Adrenal gland (tissue), 9 donors: ENCODE measurements at regions not wholly inside any gene's neighbourhood (a gene's known extent, or its start where the extent isn't known, plus 50 kb on each side); places are given as distances from the start of the nearest gene placed in this dataset.
A peak's percentile ranks its signal among the peaks of the same experiment; 100 is the strongest.

Source experiments
- DNase-seq, 7 donors: peaks; one replicate each; pipeline ENCODE4 v3.0.0-alpha.2; 2019 to 2020
- H3K27ac ChIP-seq, 5 donors: fragments of 200-600 bp; sonication (generic) in 4 of 5; 1 replicate in 3 of 5; 2 replicates in 2 of 5; pipeline versions ENCODE4 v1.5.1 to v1.8.0; 2016 to 2020; ENCODE audit warnings: mild to moderate bottlenecking in 1 of 5
- H3K27me3 ChIP-seq: fragments of 200-600 bp; 2 replicates; pipeline ENCODE4 v1.8.0; 2021
- H3K36me3 ChIP-seq, 2 donors: fragments of 200-600 bp; replicated peaks in 1 of 2; 1 replicate in 1 of 2; 2 replicates in 1 of 2; pipeline versions ENCODE4 v1.5.1 to v1.8.0; 2018 to 2022
- H3K4me1 ChIP-seq, 2 donors: fragments of 200-600 bp; replicated peaks in 1 of 2; 1 replicate in 1 of 2; 2 replicates in 1 of 2; pipeline versions ENCODE4 v1.5.1 to v1.8.0; 2018 to 2021
- H3K4me3 ChIP-seq, 4 donors: fragments of 200-600 bp; sonication (generic) in 3 of 4; one replicate each; pipeline ENCODE4 v1.5.1; 2016 to 2018
- H3K9me3 ChIP-seq, 3 donors: fragments of 200-600 bp; sonication (generic) in 1 of 3; replicated peaks in 1 of 3; 1 replicate in 2 of 3; 2 replicates in 1 of 3; pipeline versions ENCODE4 v1.5.1 to v1.8.0; 2016 to 2021
- POLR2A ChIP-seq, 2 donors: fragments of 450-650 bp; IDR thresholded peaks; one replicate each; pipeline ENCODE4 v1.6.1; 2017; ENCODE audit warnings: antibody characterized with exemption in 2 of 2, mild to moderate bottlenecking in 2 of 2, moderate library complexity in 1 of 2
- WGBS, 4 donors: extraction: QIAGEN DNeasy Blood & Tissue Kit in 2 of 4; methylation state at CpG; one replicate each; pipeline versions ENCODE4 v1.1.5 to v1.1.7; 2013 to 2017; 5-methylcytosine and 5-hydroxymethylcytosine counted together
- intact Hi-C, 2 donors: fragments of 100-400 bp; cut with DNase I; formaldehyde crosslinking; loops; one replicate each; pipeline versions ENCODE4 v1.14.1 to v1.15.0; 2022 to 2023
- TF ChIP-seq, protein P1 (sequence below), 6 experiments: fragments of 450-650 bp in 4 of 6; fragments of 200-600 bp in 2 of 6; sonication (generic) in 1 of 6; IDR thresholded peaks; 1 replicate in 5 of 6; 2 replicates in 1 of 6; pipeline versions ENCODE4 v1.5.1 to v1.8.0; 2016 to 2021; ENCODE audit warnings: antibody characterized with exemption in 6 of 6, mild to moderate bottlenecking in 2 of 6, moderate library complexity in 1 of 6
- donor health status: healthy with polysubstance abuse.
- donor health status: Bipolar disorder and iron deficiency.
- donor health status: DM: yes; HTN: yes; CAD: no.
- donor health status: DM: no; HTN: no; CAD: no.
- donor health status: DM: no; HTN: no; CAD: no.

DNA sequence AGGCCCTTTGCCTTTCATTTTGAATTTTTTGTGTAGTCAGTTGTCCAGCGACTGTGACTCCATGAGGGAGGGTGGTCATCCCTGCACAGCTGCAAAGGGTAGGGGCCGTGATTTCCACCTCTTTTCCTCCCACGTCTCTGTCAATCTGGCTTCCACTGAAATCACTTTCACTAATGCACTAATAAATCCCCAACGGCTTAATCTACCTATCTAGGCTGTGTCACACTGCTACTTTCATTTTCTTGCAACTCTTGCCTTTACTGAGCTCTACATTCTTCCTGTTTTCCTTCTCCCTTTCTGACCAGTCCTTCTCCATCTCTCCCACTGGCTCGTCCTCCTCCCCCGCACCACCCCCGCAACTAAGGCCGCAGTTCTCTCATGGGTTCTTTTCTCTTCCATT lies 212.3 kb upstream of the FOXN3 start:
- intact Hi-C loops, result no loop called here
- no peak for DNase-seq
- H3K27me3 ChIP-seq, result no peaks in the 10 kb centered on the region
- no peaks in the 10 kb centered on the region for H3K36me3 ChIP-seq
- no peak for TF ChIP-seq POLR2A (IDR thresholded peaks at IDR 0.05)
- TF ChIP-seq, protein P1, sequence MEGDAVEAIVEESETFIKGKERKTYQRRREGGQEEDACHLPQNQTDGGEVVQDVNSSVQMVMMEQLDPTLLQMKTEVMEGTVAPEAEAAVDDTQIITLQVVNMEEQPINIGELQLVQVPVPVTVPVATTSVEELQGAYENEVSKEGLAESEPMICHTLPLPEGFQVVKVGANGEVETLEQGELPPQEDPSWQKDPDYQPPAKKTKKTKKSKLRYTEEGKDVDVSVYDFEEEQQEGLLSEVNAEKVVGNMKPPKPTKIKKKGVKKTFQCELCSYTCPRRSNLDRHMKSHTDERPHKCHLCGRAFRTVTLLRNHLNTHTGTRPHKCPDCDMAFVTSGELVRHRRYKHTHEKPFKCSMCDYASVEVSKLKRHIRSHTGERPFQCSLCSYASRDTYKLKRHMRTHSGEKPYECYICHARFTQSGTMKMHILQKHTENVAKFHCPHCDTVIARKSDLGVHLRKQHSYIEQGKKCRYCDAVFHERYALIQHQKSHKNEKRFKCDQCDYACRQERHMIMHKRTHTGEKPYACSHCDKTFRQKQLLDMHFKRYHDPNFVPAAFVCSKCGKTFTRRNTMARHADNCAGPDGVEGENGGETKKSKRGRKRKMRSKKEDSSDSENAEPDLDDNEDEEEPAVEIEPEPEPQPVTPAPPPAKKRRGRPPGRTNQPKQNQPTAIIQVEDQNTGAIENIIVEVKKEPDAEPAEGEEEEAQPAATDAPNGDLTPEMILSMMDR (IDR thresholded peaks at IDR 0.05), result no peak
- H3K9me3 ChIP-seq, result no peaks in the 10 kb centered on the region
- WGBS, 4 donors, result 75 to 87% (median 83%) methylated on average over 8 of the region's 8 CpGs
- peaks cover 0 to 10% of the 10 kb centered on the region in 2 donors for H3K4me1 ChIP-seq
- no peak overlapping the region for H3K27ac ChIP-seq
- no peak overlapping the region for H3K4me3 ChIP-seq

DNA sequence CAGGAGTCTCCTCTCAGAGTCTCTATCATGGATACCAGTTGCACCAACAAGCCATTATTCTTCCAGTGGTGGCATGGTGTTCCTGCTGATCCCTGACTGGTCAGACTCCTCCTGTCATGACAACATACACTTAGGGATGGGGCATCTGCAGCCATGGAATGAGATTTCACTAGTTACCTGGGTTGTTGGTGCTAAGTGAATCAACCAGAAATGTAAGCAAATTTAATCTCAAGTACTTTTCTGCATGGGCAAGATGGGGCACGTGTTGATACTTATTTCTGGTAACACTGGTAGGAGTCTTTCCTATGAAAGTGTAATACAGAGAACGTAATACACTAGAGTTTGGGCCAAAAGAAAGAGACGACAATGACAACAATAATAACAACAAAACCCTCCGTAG lies 211.5 kb upstream of the FOXN3 start:
- intact Hi-C loops, result no loop called here
- 87 to 93% (median 90%) methylated on average over 4 of the region's 4 CpGs for WGBS, 4 donors
- H3K36me3 ChIP-seq, result no peaks in the 10 kb centered on the region
- no peaks in the 10 kb centered on the region for H3K27me3 ChIP-seq
- no peak overlapping the region for H3K4me3 ChIP-seq
- no peak for TF ChIP-seq POLR2A (IDR thresholded peaks at IDR 0.05)
- TF ChIP-seq, protein P1 (IDR thresholded peaks at IDR 0.05), result no peak
- no peak overlapping the region for H3K27ac ChIP-seq
- no peaks in the 10 kb centered on the region for H3K9me3 ChIP-seq
- DNase-seq, result no peak
- peaks cover 0 to 10% of the 10 kb centered on the region in 2 donors for H3K4me1 ChIP-seq

DNA sequence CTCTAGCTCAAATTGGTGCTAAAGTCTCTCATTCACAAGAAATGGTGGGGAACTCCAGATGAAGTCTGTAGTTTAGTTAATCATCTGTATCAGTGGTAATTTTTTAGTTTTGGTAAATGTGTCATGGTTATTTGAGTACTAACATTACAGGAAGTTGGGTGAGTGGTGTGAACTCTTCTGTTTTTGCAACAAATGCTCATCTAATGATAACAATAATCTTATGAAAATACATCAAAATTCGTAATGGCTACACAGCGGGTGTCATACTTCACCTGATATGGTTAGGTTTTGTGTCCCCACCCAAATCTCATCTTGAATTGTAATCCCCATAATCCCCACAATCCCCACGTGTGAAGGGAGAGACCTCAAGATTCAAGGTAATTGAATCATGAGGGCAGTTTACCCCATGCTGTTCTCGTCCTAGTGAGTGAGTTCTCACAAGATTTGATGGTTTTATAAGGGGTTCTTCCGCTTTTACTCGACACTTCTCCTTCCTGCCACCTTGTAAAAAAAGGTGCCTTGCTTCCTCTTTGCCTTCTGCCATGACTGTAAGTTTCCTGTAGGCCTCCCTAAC lies 209.3 kb upstream of the FOXN3 start:
- peaks cover 0 to 10% of the 10 kb centered on the region in 2 donors for H3K4me1 ChIP-seq
- TF ChIP-seq, protein P1 (IDR thresholded peaks at IDR 0.05), result no peak
- TF ChIP-seq POLR2A (IDR thresholded peaks at IDR 0.05), result no peak
- H3K27me3 ChIP-seq, result no peaks in the 10 kb centered on the region
- H3K27ac ChIP-seq, result no peak overlapping the region
- DNase-seq, result no peak
- no peaks in the 10 kb centered on the region for H3K9me3 ChIP-seq
- WGBS, 4 donors, result 81 to 91% (median 87%) methylated on average over 6 of the region's 6 CpGs
- H3K4me3 ChIP-seq, result no peak overlapping the region
- intact Hi-C loops, result no loop called here
- H3K36me3 ChIP-seq, result no peaks in the 10 kb centered on the region

DNA sequence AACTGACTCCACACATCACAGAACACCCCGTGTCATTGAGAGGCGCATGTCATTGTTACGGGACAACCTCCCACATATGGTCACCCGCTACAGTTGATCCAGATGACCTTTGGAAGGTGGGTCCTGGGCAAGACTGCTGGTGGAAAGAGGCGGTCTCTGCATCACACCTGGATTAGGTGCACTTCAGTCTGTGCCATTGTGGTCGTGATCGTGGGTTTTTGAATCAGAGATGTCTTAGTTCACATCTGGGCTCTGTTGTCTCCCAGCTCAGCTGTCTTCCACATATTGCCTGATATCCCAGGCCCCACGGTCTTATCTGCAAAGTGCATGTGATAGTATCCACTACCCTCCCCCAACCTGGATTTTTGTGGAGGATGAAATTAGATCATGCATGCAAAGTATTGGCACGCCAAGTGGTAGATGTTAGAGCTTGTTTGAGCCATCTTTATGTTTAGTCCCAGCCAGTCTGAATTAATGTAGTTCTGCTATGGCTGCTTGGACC lies 208.7 kb upstream of the FOXN3 start:
- peak overlapping the region in 1 of 4 donors; percentile 7 for H3K4me3 ChIP-seq
- intact Hi-C loops, result no loop called here
- DNase-seq, result no peak
- no peaks in the 10 kb centered on the region for H3K36me3 ChIP-seq
- H3K4me1 ChIP-seq, result peaks cover 0 to 10% of the 10 kb centered on the region in 2 donors
- H3K9me3 ChIP-seq, result no peaks in the 10 kb centered on the region
- H3K27ac ChIP-seq, result no peak overlapping the region
- H3K27me3 ChIP-seq, result no peaks in the 10 kb centered on the region
- WGBS, 4 donors, result 68 to 90% (median 81%) methylated on average over 7 to 9 of the region's 9 CpGs
- TF ChIP-seq, protein P1 (IDR thresholded peaks at IDR 0.05), result no peak
- no peak for TF ChIP-seq POLR2A (IDR thresholded peaks at IDR 0.05)
